ENCODE measurements at regions not wholly inside any gene's neighbourhood (a gene's known extent, or its start where the extent isn't known, plus 50 kb on each side); places are given as distances from the start of the nearest gene placed in this dataset.

DNA sequence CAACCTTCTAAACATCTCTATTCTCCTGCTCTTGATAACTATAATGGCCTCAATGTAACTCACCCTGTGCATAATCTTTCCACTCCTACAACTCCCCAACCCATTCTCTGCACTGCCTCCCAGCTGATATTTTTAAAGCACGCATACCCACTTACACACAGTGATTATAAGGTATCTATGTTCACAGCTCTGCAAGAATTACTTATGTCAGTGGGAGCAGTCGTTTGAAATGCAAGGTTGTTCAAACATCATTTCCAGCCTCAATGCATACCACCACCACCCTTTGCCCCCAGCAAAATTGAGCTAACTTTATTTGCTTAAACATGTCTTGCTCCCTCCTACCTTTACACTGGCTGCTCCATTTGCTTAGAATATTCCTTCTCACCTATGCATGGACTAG, 506.0 kb downstream of the RFPL4B start:
- TF ChIP-seq, protein P1, sequence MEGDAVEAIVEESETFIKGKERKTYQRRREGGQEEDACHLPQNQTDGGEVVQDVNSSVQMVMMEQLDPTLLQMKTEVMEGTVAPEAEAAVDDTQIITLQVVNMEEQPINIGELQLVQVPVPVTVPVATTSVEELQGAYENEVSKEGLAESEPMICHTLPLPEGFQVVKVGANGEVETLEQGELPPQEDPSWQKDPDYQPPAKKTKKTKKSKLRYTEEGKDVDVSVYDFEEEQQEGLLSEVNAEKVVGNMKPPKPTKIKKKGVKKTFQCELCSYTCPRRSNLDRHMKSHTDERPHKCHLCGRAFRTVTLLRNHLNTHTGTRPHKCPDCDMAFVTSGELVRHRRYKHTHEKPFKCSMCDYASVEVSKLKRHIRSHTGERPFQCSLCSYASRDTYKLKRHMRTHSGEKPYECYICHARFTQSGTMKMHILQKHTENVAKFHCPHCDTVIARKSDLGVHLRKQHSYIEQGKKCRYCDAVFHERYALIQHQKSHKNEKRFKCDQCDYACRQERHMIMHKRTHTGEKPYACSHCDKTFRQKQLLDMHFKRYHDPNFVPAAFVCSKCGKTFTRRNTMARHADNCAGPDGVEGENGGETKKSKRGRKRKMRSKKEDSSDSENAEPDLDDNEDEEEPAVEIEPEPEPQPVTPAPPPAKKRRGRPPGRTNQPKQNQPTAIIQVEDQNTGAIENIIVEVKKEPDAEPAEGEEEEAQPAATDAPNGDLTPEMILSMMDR (IDR thresholded peaks at IDR 0.05; ENCODE audit: control extremely low read depth, extremely low read depth, low read depth, missing control alignments): no peak
- ChIA-PET POLR2A (no interaction called here), CTCF (interaction anchor here (1.2 kb wide), 1 partner anchor 14 kb away, joined by 4 read pairs; no protein-coding TSS in a partner anchor)
- no peak for DNase-seq (ENCODE audit: extremely low spot score)

DNA sequence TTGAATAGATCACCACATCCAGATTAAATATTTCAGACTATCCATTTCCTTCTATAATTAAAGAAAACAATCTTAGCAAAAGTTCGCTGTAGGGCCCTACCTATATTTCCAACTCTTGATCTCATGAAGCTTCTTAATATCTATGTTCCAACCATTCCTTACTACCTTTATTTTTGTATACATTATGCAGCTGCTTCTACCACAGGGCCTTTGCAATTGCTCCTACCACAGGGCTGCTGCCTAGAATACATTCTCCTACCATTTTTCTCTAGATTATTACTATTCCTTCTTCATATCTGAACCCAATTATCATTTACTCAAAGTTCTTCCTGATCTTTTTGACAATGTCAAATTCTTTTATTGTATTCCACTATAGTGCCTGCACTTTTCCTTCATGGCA, 516.6 kb downstream of the RFPL4B start:
- ChIA-PET POLR2A (no interaction called here), CTCF (no interaction called here)
- DNase-seq (ENCODE audit: extremely low spot score): no peak
- TF ChIP-seq, protein P1 (IDR thresholded peaks at IDR 0.05; ENCODE audit: control extremely low read depth, extremely low read depth, low read depth, missing control alignments): no peak

DNA sequence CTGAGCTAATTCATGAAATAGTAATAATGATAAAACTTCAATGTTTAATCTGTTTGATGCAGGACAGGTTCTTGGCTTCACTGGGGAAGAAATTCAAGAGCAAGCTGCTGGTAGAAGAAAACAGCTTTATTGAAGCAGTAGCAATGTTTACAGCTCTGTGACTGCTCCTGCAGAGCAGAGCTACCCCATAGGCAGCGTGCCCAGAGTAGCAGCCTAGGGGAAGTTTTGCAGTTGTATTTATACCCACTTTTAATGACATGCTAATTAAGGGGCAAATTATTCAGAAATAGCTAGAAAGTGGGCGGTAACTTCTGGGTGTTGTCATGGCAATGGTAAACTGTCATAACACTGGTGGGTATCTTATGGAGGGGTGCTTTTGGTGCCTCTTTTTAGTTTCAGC, 518.0 kb downstream of the RFPL4B start:
- no peak for DNase-seq (ENCODE audit: extremely low spot score)
- TF ChIP-seq, protein P1 (IDR thresholded peaks at IDR 0.05; ENCODE audit: control extremely low read depth, extremely low read depth, low read depth, missing control alignments): no peak
- POLR2A ChIA-PET: no interaction called here
- CTCF ChIA-PET: interaction anchor here (1.0 to 1.7 kb wide), 5 partner anchors 9 to 39 kb away, joined by 3 to 8 read pairs (median 4); no protein-coding TSS in a partner anchor

DNA sequence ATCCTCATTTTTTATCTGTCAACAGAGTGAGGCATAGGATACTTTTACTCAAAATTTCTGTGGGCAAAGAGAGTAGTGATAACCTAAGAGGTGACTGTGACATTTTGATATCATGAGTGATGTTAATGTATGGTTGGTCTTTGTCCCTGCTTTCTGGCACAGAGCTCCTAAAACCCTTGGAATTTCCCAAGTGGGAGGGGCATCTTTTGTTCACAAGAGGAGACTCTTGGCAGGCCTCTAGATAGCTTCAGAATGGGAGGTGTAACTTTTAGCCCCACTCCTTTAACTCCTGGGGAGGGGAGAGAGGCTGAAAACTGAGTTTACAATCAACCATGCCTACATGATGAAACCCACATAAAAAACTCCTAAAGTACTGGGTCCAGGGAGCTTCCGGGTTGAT, 527.8 kb downstream of the RFPL4B start:
- no peak for DNase-seq (ENCODE audit: extremely low spot score)
- POLR2A ChIA-PET: no interaction called here
- CTCF ChIA-PET: interaction anchor here (0.8 to 2.2 kb wide), 2 partner anchors 10 to 314 kb away, joined by 3 to 8 read pairs; no protein-coding TSS in a partner anchor
- TF ChIP-seq, protein P1 (IDR thresholded peaks at IDR 0.05; ENCODE audit: control extremely low read depth, extremely low read depth, low read depth, missing control alignments): no peak

DNA sequence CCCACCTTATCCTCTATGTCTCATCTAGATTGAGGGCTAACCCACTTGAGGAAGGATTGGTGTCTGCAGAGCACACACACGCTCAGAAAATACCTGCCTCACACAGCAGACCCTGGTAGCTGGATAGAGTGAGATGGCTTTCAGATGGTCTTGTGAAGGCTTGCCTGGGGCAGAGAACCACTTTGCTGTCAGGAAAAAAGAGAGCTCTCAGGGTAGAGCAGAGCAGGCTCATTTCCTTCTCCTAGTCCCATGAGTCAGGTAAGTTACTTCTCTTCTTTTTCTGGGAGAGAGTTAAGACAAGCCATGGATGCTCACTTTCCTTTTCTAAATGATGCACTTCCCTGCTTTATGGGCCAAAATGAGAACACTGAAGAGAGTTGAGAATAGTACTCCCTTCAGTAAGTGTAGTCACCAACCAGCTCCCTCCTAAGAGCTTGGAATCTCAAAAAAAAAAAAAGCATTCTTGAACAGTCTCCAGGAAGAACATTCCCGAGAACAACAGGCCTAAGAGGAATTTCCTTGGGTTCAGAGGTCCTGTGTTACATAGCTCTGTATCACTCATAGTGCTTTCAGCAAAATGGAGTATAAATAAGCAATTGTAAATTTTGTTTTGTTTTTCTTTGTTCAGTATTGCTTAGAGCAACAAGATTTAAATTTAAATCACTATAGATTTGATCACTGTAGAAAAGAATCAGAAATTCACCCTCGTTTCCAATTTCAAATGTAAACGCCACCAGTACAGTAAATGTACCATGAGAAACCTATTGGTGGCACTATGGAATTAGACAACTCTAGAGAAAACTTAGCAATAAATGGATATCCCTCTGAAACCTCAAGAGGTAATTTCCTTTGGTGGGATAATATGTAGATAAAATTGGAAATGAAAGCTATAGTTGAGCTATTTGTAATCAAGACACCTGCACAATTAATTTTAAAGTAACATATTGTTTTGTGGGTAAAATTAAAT, 530.3 kb downstream of the RFPL4B start:
- ChIA-PET POLR2A (no interaction called here), CTCF (interaction anchor here (0.8 to 1.1 kb wide), 2 partner anchors 13 kb away, joined by 3 to 4 read pairs; no protein-coding TSS in a partner anchor)
- TF ChIP-seq, protein P1 (IDR thresholded peaks at IDR 0.05; ENCODE audit: control extremely low read depth, extremely low read depth, low read depth, missing control alignments): no peak
- no peak for DNase-seq (ENCODE audit: extremely low spot score)

DNA sequence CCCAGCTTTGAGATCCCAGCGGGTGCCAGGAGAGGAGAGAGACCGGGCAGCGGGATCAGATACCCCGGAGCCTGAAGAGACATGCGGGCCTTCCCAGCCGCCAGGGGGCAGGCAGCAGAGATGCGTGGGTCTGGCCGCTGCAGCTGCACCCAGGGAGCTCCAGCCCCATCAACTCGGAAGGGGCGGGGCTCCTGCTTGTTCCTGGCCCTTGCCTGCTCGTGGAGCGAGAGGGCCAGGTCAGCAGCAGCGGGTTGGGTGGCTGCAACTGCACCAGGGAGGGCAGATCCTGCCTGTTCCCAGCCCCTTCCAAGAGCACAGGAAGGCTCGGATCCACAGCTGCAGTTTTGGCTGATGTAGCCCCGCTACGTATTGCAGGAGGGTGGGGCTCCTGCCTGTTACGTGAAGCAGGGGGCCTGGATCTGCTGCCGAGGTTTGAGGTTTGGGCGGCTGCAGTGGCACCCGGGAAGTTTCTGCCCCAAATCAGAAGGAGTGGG, 532.8 kb downstream of the RFPL4B start:
- POLR2A ChIA-PET: no interaction called here
- DNase-seq (ENCODE audit: extremely low spot score): no peak
- CTCF ChIA-PET: no interaction called here
- TF ChIP-seq, protein P1 (IDR thresholded peaks at IDR 0.05; ENCODE audit: control extremely low read depth, extremely low read depth, low read depth, missing control alignments): no peak

Data from GM10248 (cell line).